DMS153 (cell line): ENCODE measurements at regions not wholly inside any gene's neighbourhood (a gene's known extent, or its start where the extent isn't known, plus 50 kb on each side); places are given as distances from the start of the nearest gene placed in this dataset.
A peak's percentile ranks its signal among the peaks of the same experiment; 100 is the strongest.
"Not testable (repeated sequence)": the region's sequence is repeated elsewhere in the genome, so short reads cannot be mapped to it uniquely, and the experiment has no call there.

Experiments used
- DNase-seq: peaks from one replicate; lab custom pipeline; 2025; lab: John Stamatoyannopoulos, UW

GRCh38 chr11:11004069-11004468 lies 146.2 kb upstream of the ZBED5 start:
- no peak for DNase-seq

- no peak for DNase-seq
Observed at GRCh38 chr11:11003226-11003625, 145.4 kb upstream of the ZBED5 start.

GRCh38 chr11:11000579-11001283 lies 142.9 kb upstream of the ZBED5 start:
- no peak for DNase-seq

- DNase-seq = no peak
Observed at GRCh38 chr11:10998674-10999073, 140.8 kb upstream of the ZBED5 start.

- no peak for DNase-seq
Observed at GRCh38 chr11:10996678-10997077, 138.8 kb upstream of the ZBED5 start.

- no peak for DNase-seq
Observed at GRCh38 chr11:10993640-10994039, 135.8 kb upstream of the ZBED5 start.

- no peak for DNase-seq
Observed at GRCh38 chr11:10993186-10993585, 135.3 kb upstream of the ZBED5 start.

- DNase-seq = no peak
Observed at GRCh38 chr11:10991393-10991792, 133.5 kb upstream of the ZBED5 start.

GRCh38 chr11:10990637-10991193 lies 132.9 kb upstream of the ZBED5 start:
- DNase-seq = no peak

GRCh38 chr11:10990160-10990559 lies 132.3 kb upstream of the ZBED5 start:
- DNase-seq = no peak

GRCh38 chr11:10986006-10986405 lies 128.2 kb upstream of the ZBED5 start:
- DNase-seq = no peak

GRCh38 chr11:10984742-10985141 lies 126.9 kb upstream of the ZBED5 start:
- no peak for DNase-seq

- no peak for DNase-seq
Observed at GRCh38 chr11:10984250-10984649, 126.4 kb upstream of the ZBED5 start.

GRCh38 chr11:10982704-10983510 lies 125.1 kb upstream of the ZBED5 start:
- no peak for DNase-seq

GRCh38 chr11:10979529-10979928 lies 121.7 kb upstream of the ZBED5 start:
- no peak for DNase-seq

- no peak for DNase-seq
Observed at GRCh38 chr11:10978198-10978597, 120.3 kb upstream of the ZBED5 start.

- DNase-seq = peak; percentile 82
Observed at GRCh38 chr11:10975287-10975721, 117.5 kb upstream of the ZBED5 start.

GRCh38 chr11:10973416-10973815 lies 115.6 kb upstream of the ZBED5 start:
- DNase-seq = peak; percentile 28

- no peak for DNase-seq
Observed at GRCh38 chr11:10970926-10971325, 113.1 kb upstream of the ZBED5 start.

- DNase-seq = no peak
Observed at GRCh38 chr11:10969387-10969786, 111.5 kb upstream of the ZBED5 start.

GRCh38 chr11:10956884-10957283 lies 99.0 kb upstream of the ZBED5 start:
- not testable (repeated sequence) for DNase-seq

- no peak for DNase-seq
Observed at GRCh38 chr11:10955616-10956015, 97.8 kb upstream of the ZBED5 start.

GRCh38 chr11:10954184-10954583 lies 96.3 kb upstream of the ZBED5 start:
- DNase-seq = no peak
